ENCODE measurements at regions not wholly inside any gene's neighbourhood (a gene's known extent, or its start where the extent isn't known, plus 50 kb on each side); places are given as distances from the start of the nearest gene placed in this dataset.

DNA sequence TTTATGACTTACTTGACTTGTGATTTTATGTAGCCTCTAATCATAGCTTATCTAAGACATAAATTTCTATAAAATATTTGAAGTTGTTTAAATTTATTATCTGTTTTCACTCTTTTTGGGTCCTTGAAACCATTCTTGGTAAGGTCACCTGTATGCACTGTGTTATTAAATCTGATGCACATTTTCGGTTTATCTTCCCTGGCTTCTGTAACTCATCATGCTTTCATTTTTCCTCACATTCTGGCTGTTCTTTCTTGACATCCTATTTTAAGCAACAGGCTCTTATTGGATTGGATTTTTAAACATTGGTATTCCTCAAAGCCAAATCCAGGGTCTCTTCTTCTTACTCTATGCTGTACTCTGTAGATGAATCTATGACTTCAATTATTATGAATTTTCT is 341.6 kb downstream of the TGFB2 start:
- Histone ChIP-seq H3K27me3 (ENCODE audit: control insufficient read depth in 1 of 2, insufficient read depth in 2 of 2, low read length in 2 of 2) (no peaks in the 10 kb centered on the region), H3K4me1 (ENCODE audit: insufficient read depth, low read length) (no peaks in the 10 kb centered on the region), H3K36me3 (ENCODE audit: insufficient read depth, low read length) (no peaks in the 10 kb centered on the region), H3K4me3 (ENCODE audit: low read depth in 1 of 2, low read length in 2 of 2) (no peak overlapping the region), H3K9ac (ENCODE audit: low read length) (no peak overlapping the region), H3K27ac (ENCODE audit: low read depth, low read length) (no peak overlapping the region), H3K9me3 (ENCODE audit: low read length) (no peaks in the 10 kb centered on the region)

DNA sequence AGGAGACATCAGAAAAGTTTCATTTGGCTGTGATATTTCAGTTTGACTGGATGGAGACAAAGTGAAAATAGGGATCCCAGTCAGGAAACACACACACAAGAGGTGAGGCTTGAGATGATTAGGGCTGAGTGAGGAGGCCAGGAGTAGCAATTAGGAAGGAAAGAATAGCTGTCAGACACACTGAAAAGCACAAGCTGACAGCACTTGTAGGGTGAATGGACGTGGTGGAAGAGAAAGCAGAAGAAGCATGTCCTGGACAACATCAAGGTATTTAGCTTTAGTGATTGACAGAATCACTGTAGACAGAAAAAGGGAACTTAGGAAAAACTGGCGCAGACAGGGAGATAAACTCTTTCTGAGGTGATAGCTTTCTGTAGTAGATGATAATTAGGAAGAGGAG is 347.7 kb downstream of the TGFB2 start:
- Histone ChIP-seq H3K4me1 (ENCODE audit: insufficient read depth, low read length) (no peaks in the 10 kb centered on the region), H3K9me3 (ENCODE audit: low read length) (no peaks in the 10 kb centered on the region), H3K4me3 (ENCODE audit: low read depth in 1 of 2, low read length in 2 of 2) (no peak overlapping the region), H3K27ac (ENCODE audit: low read depth, low read length) (no peak overlapping the region), H3K9ac (ENCODE audit: low read length) (no peak overlapping the region), H3K27me3 (ENCODE audit: control insufficient read depth in 1 of 2, insufficient read depth in 2 of 2, low read length in 2 of 2) (no peaks in the 10 kb centered on the region), H3K36me3 (ENCODE audit: insufficient read depth, low read length) (no peaks in the 10 kb centered on the region)

DNA sequence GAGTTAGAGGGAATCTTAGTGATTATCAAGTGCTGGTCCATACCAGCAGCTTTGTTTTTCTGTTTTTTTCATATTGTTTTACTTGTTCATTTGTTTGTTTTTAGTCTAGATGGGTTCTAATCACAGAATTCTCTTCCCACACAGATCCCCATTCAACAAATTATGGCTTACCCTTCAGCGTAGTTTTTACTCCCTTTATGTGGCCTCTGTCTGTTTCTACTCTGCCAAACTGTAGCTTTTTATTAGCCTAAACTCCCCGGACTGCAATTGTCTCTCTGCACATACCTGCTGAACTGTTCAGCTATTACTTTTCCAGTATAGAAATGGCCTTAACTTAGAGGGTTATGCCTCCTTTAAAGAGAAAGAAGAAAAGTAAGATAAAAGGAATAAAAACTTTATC is 348.5 kb downstream of the TGFB2 start:
- no peaks in the 10 kb centered on the region for H3K27me3 ChIP-seq (ENCODE audit: control insufficient read depth in 1 of 2, insufficient read depth in 2 of 2, low read length in 2 of 2)
- H3K4me1 ChIP-seq (ENCODE audit: insufficient read depth, low read length), result no peaks in the 10 kb centered on the region
- no peaks in the 10 kb centered on the region for H3K9me3 ChIP-seq (ENCODE audit: low read length)
- no peak overlapping the region for H3K4me3 ChIP-seq (ENCODE audit: low read depth in 1 of 2, low read length in 2 of 2)
- H3K36me3 ChIP-seq (ENCODE audit: insufficient read depth, low read length), result no peaks in the 10 kb centered on the region
- H3K27ac ChIP-seq (ENCODE audit: low read depth, low read length), result no peak overlapping the region
- H3K9ac ChIP-seq (ENCODE audit: low read length), result no peak overlapping the region

DNA sequence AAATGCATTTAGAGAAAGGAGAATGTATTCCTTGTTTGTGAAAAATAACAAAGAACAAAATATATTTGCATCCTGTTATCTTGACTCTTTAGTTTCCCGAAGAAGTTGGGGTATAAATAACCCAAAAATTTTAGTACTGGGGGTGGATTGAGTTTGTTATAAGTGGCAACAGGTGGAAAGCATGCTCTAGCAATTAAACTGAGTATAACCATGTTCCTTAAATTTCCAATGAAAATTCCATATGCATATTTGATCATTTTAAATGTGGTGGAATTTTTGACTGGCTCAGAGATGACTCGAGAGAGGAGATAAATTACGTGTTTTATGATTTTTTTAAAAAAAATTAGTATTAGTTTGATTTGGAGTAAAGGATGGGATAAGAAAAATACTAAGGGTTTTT is 348.9 kb downstream of the TGFB2 start:
- H3K27me3 ChIP-seq (ENCODE audit: control insufficient read depth in 1 of 2, insufficient read depth in 2 of 2, low read length in 2 of 2), result no peaks in the 10 kb centered on the region
- no peaks in the 10 kb centered on the region for H3K9me3 ChIP-seq (ENCODE audit: low read length)
- no peaks in the 10 kb centered on the region for H3K4me1 ChIP-seq (ENCODE audit: insufficient read depth, low read length)
- H3K36me3 ChIP-seq (ENCODE audit: insufficient read depth, low read length), result no peaks in the 10 kb centered on the region
- no peak overlapping the region for H3K4me3 ChIP-seq (ENCODE audit: low read depth in 1 of 2, low read length in 2 of 2)
- H3K27ac ChIP-seq (ENCODE audit: low read depth, low read length), result no peak overlapping the region
- no peak overlapping the region for H3K9ac ChIP-seq (ENCODE audit: low read length)

DNA sequence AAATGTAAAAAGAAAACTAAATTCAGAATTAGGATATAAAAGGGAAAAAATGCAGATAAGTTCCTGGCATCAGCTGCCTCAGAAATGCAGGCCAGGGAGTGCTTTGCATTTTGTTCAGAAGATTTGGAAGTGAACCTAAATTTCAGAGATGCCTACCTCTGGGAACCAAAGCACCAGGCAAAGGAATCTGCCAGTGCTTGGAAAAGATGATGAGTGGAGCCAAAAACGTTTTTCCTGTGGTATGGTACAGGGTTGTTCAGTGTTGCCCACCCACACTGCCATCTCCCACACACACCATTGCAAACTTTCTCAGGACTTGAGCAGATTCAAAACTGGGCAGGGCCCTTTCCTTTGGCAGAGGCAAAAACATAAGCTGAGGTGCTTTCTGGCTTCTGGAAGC is 349.5 kb downstream of the TGFB2 start:
- H3K4me3 ChIP-seq (ENCODE audit: low read depth in 1 of 2, low read length in 2 of 2), result no peak overlapping the region
- no peaks in the 10 kb centered on the region for H3K4me1 ChIP-seq (ENCODE audit: insufficient read depth, low read length)
- H3K9me3 ChIP-seq (ENCODE audit: low read length), result no peaks in the 10 kb centered on the region
- H3K27ac ChIP-seq (ENCODE audit: low read depth, low read length), result no peak overlapping the region
- no peaks in the 10 kb centered on the region for H3K36me3 ChIP-seq (ENCODE audit: insufficient read depth, low read length)
- no peak overlapping the region for H3K9ac ChIP-seq (ENCODE audit: low read length)
- no peaks in the 10 kb centered on the region for H3K27me3 ChIP-seq (ENCODE audit: control insufficient read depth in 1 of 2, insufficient read depth in 2 of 2, low read length in 2 of 2)

DNA sequence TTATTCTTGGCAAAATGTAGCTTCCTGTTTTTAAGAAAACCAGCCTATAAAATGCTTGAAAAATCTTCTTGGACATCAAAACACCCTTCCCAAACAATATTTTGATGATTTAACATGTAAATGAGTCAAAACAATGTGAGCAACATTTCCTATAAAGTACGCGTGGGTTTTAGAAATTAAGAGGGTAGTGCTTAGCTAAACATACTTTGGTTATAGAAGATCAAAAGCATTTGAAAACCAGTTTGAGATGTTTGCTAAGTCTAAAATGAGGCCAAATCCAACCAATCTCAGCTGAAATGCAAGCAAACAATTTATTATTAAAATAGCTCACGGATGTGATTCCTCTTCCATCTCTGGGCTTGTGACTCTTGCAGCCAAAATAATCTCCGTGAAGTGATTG is 350.4 kb downstream of the TGFB2 start:
- Histone ChIP-seq H3K27me3 (ENCODE audit: control insufficient read depth in 1 of 2, insufficient read depth in 2 of 2, low read length in 2 of 2) (no peaks in the 10 kb centered on the region), H3K9me3 (ENCODE audit: low read length) (no peaks in the 10 kb centered on the region), H3K4me3 (ENCODE audit: low read depth in 1 of 2, low read length in 2 of 2) (no peak overlapping the region), H3K36me3 (ENCODE audit: insufficient read depth, low read length) (no peaks in the 10 kb centered on the region), H3K9ac (ENCODE audit: low read length) (no peak overlapping the region), H3K4me1 (ENCODE audit: insufficient read depth, low read length) (no peaks in the 10 kb centered on the region), H3K27ac (ENCODE audit: low read depth, low read length) (no peak overlapping the region)

DNA sequence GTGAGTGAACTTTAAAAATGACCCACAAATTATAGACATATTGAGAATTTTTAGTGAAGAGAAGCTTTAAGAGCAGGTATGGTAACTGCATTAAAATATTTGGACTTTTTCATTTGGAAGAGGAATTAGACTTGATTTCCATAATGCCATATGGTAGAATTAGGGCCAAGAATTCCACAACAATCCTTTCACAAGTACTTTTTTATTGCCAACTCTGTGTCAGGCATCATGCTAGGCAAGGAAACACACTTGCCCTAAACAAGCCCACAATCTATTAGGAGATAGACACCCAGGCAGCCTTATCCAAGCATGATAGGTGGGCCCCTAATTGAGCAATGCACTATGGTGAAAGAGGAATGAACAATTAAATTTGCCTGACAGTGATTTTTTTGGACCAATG is 353.0 kb downstream of the TGFB2 start:
- Histone ChIP-seq H3K36me3 (ENCODE audit: insufficient read depth, low read length) (no peaks in the 10 kb centered on the region), H3K4me1 (ENCODE audit: insufficient read depth, low read length) (no peaks in the 10 kb centered on the region), H3K9ac (ENCODE audit: low read length) (no peak overlapping the region), H3K27ac (ENCODE audit: low read depth, low read length) (no peak overlapping the region), H3K27me3 (ENCODE audit: control insufficient read depth in 1 of 2, insufficient read depth in 2 of 2, low read length in 2 of 2) (no peaks in the 10 kb centered on the region), H3K4me3 (ENCODE audit: low read depth in 1 of 2, low read length in 2 of 2) (no peak overlapping the region), H3K9me3 (ENCODE audit: low read length) (no peaks in the 10 kb centered on the region)

DNA sequence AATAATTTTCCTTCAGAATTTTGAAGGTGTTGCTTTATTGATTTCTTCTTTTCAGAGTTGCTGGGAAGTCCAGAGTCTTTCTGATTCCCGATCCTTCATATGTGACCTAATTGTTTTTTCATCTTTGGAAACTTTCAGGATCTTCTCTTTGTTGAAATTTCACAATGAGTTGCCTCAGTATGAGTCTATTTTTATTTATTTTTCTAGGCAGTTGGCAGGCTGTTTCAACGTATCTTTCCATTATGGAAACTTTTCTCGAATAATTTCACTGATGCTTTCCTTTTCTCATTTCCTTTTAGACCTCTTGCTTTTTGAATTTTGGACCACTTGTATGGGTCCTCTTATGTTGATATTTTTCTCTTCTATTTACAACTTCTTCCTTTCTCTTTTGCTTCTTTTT is 354.3 kb downstream of the TGFB2 start:
- Histone ChIP-seq H3K36me3 (ENCODE audit: insufficient read depth, low read length) (no peaks in the 10 kb centered on the region), H3K4me3 (ENCODE audit: low read depth in 1 of 2, low read length in 2 of 2) (no peak overlapping the region), H3K27me3 (ENCODE audit: control insufficient read depth in 1 of 2, insufficient read depth in 2 of 2, low read length in 2 of 2) (no peaks in the 10 kb centered on the region), H3K4me1 (ENCODE audit: insufficient read depth, low read length) (no peaks in the 10 kb centered on the region), H3K27ac (ENCODE audit: low read depth, low read length) (no peak overlapping the region), H3K9ac (ENCODE audit: low read length) (no peak overlapping the region), H3K9me3 (ENCODE audit: low read length) (no peaks in the 10 kb centered on the region)

DNA sequence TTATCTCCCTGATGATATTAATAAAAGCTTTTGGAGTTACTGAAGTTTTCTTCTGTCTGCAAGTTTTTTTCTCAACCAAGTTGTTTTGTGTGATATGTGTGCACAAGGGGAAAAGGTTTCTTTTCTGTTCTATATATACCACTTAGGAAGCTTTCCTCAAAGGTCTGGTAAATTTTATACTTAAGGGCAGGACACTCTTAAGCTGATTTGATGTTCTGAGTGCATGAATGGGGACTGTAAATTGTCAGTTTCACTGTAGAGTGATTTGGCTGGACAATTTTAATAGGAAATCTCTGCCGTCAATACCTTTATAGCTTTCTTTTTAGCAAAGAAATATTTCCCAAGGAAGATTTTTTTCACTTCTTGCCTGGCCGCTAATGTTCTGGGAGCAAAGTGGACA is 354.7 kb downstream of the TGFB2 start:
- H3K27me3 ChIP-seq (ENCODE audit: control insufficient read depth in 1 of 2, insufficient read depth in 2 of 2, low read length in 2 of 2), result no peaks in the 10 kb centered on the region
- H3K9me3 ChIP-seq (ENCODE audit: low read length), result no peaks in the 10 kb centered on the region
- no peak overlapping the region for H3K4me3 ChIP-seq (ENCODE audit: low read depth in 1 of 2, low read length in 2 of 2)
- no peaks in the 10 kb centered on the region for H3K4me1 ChIP-seq (ENCODE audit: insufficient read depth, low read length)
- no peak overlapping the region for H3K27ac ChIP-seq (ENCODE audit: low read depth, low read length)
- no peaks in the 10 kb centered on the region for H3K36me3 ChIP-seq (ENCODE audit: insufficient read depth, low read length)
- H3K9ac ChIP-seq (ENCODE audit: low read length), result no peak overlapping the region

DNA sequence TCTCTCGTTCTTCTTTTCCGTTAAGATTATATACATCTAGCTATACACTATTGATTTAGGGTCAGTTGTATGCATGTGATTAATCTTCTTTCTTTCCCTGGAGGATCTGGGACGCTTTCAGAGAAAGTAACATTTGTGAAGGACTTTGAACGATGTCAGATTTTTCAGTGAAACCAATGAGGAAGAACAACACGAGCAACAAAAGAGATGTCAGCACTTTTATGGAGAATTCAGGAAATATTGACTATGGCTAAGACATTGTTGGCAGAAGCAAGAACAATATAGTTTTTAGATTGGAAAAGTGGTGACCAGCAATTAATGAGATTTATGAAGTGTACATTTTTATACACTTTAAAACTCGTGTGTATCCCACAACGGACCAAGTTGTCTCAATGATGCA is 355.5 kb downstream of the TGFB2 start:
- no peaks in the 10 kb centered on the region for H3K9me3 ChIP-seq (ENCODE audit: low read length)
- H3K4me1 ChIP-seq (ENCODE audit: insufficient read depth, low read length), result no peaks in the 10 kb centered on the region
- H3K4me3 ChIP-seq (ENCODE audit: low read depth in 1 of 2, low read length in 2 of 2), result no peak overlapping the region
- no peaks in the 10 kb centered on the region for H3K36me3 ChIP-seq (ENCODE audit: insufficient read depth, low read length)
- no peak overlapping the region for H3K27ac ChIP-seq (ENCODE audit: low read depth, low read length)
- no peak overlapping the region for H3K9ac ChIP-seq (ENCODE audit: low read length)
- H3K27me3 ChIP-seq (ENCODE audit: control insufficient read depth in 1 of 2, insufficient read depth in 2 of 2, low read length in 2 of 2), result no peaks in the 10 kb centered on the region

DNA sequence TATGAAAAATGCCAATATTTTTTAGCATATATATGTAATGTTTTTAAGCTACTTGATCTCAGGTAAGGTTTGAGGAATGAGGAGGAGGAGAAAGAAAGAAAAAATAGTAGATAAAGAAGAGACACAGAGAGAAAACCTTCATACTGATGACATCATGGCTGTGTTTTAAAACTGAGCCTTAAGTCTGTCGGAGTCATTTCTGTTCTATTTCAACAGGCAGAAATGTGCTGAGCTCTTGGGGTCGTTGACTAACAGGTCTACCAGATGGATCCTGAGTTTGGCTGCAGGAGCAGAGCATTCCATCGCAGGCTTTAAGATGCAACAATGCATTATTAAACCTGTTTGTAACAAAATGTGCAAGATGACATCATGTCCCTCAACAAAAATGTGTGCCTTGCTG is 356.0 kb downstream of the TGFB2 start:
- Histone ChIP-seq H3K27me3 (ENCODE audit: control insufficient read depth in 1 of 2, insufficient read depth in 2 of 2, low read length in 2 of 2) (no peaks in the 10 kb centered on the region), H3K9ac (ENCODE audit: low read length) (no peak overlapping the region), H3K4me1 (ENCODE audit: insufficient read depth, low read length) (no peaks in the 10 kb centered on the region), H3K27ac (ENCODE audit: low read depth, low read length) (no peak overlapping the region), H3K4me3 (ENCODE audit: low read depth in 1 of 2, low read length in 2 of 2) (no peak overlapping the region), H3K9me3 (ENCODE audit: low read length) (no peaks in the 10 kb centered on the region), H3K36me3 (ENCODE audit: insufficient read depth, low read length) (no peaks in the 10 kb centered on the region)

DNA sequence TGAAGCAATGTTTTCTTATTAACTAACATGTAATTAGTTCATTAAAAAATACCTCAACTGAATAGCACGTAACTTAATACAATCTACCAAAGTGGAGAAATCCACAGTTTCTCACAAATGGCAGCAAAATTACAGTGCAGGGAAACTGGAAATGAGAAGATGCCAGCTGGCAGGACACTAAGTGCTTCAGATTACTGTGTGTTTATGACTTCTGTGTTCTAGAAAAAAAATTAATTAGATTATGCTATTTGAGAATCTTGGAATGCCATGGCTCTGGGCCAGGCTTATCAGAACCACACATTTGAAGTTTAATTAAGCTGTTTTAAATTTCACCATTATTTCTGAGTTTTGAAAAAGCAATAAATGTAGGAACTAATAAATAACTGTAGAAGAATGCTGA is 357.6 kb downstream of the TGFB2 start:
- Histone ChIP-seq H3K9me3 (ENCODE audit: low read length) (no peaks in the 10 kb centered on the region), H3K27me3 (ENCODE audit: control insufficient read depth in 1 of 2, insufficient read depth in 2 of 2, low read length in 2 of 2) (no peaks in the 10 kb centered on the region), H3K9ac (ENCODE audit: low read length) (no peak overlapping the region), H3K36me3 (ENCODE audit: insufficient read depth, low read length) (no peaks in the 10 kb centered on the region), H3K4me3 (ENCODE audit: low read depth in 1 of 2, low read length in 2 of 2) (no peak overlapping the region), H3K4me1 (ENCODE audit: insufficient read depth, low read length) (no peaks in the 10 kb centered on the region), H3K27ac (ENCODE audit: low read depth, low read length) (no peak overlapping the region)
